HG02763 (cell line): ENCODE measurements at regions not wholly inside any gene's neighbourhood (a gene's known extent, or its start where the extent isn't known, plus 50 kb on each side); places are given as distances from the start of the nearest gene placed in this dataset.
A peak's percentile ranks its signal among the peaks of the same experiment; 100 is the strongest.
"Not testable (repeated sequence)": the region's sequence is repeated elsewhere in the genome, so short reads cannot be mapped to it uniquely, and the experiment has no call there.

Experiments
- ATAC-seq: cut with Tn5 transposase; IDR thresholded peaks from one replicate; pipeline ENCODE4 v1.9.1; 2021; ENCODE audit warnings: mild to moderate bottlenecking, moderate library complexity; ENCODE audit not compliant: unreplicated experiment

- no peak for ATAC-seq
Observed at GRCh38 chr3:8112587-8112986, 389.0 kb upstream of the LMCD1 start.

- no peak for ATAC-seq
Observed at GRCh38 chr3:8113626-8114025, 388.0 kb upstream of the LMCD1 start.

GRCh38 chr3:8128686-8129085 is 372.9 kb upstream of the LMCD1 start:
- no peak for ATAC-seq

- no peak for ATAC-seq
Observed at GRCh38 chr3:8136553-8136952, 365.1 kb upstream of the LMCD1 start.

- ATAC-seq, result no peak
Observed at GRCh38 chr3:8143186-8143585, 358.4 kb upstream of the LMCD1 start.

GRCh38 chr3:8145661-8146060 is 356.0 kb upstream of the LMCD1 start:
- ATAC-seq, result no peak

GRCh38 chr3:8147711-8148110 is 353.9 kb upstream of the LMCD1 start:
- ATAC-seq, result no peak

- no peak for ATAC-seq
Observed at GRCh38 chr3:8152821-8153418, 348.7 kb upstream of the LMCD1 start.

GRCh38 chr3:8153800-8154199 is 347.8 kb upstream of the LMCD1 start:
- ATAC-seq, result no peak

- no peak for ATAC-seq
Observed at GRCh38 chr3:8154617-8155016, 347.0 kb upstream of the LMCD1 start.

- no peak for ATAC-seq
Observed at GRCh38 chr3:8156138-8156537, 345.5 kb upstream of the LMCD1 start.

- ATAC-seq, result no peak
Observed at GRCh38 chr3:8156831-8157230, 344.8 kb upstream of the LMCD1 start.

GRCh38 chr3:8157640-8158039 is 344.0 kb upstream of the LMCD1 start:
- no peak for ATAC-seq

- ATAC-seq, result no peak
Observed at GRCh38 chr3:8164145-8164544, 337.5 kb upstream of the LMCD1 start.

- no peak for ATAC-seq
Observed at GRCh38 chr3:8166014-8166413, 335.6 kb upstream of the LMCD1 start.

GRCh38 chr3:8170971-8171508 is 330.6 kb upstream of the LMCD1 start:
- no peak for ATAC-seq

- ATAC-seq, result no peak
Observed at GRCh38 chr3:8173892-8174291, 327.7 kb upstream of the LMCD1 start.

- not testable (repeated sequence) for ATAC-seq
Observed at GRCh38 chr3:8176759-8177483, 324.7 kb upstream of the LMCD1 start.

GRCh38 chr3:8178516-8178915 is 323.1 kb upstream of the LMCD1 start:
- not testable (repeated sequence) for ATAC-seq

GRCh38 chr3:8182904-8183303 is 318.7 kb upstream of the LMCD1 start:
- ATAC-seq, result no peak

GRCh38 chr3:8183627-8184026 is 318.0 kb upstream of the LMCD1 start:
- peak; percentile 72 for ATAC-seq

GRCh38 chr3:8186213-8186612 is 315.4 kb upstream of the LMCD1 start:
- no peak for ATAC-seq
